SK-N-SH (cell line): ENCODE measurements at regions not wholly inside any gene's neighbourhood (a gene's known extent, or its start where the extent isn't known, plus 50 kb on each side); places are given as distances from the start of the nearest gene placed in this dataset.

Experiments used
- CTCF ChIA-PET: fragments of 300-600, 350-600 bp; formaldehyde crosslinking; extraction: SDS; loops from one replicate; lab custom pipeline; 2021; lab: Yijun Ruan, JAX
- POLR2A ChIA-PET: fragments of 350-600 bp; sonication (Branson Sonifier 250); formaldehyde crosslinking; extraction: SDS; loops from one replicate; lab custom pipeline; 2020; ENCODE audit warnings: antibody characterized with exemption, inconsistent platforms; lab: Yijun Ruan, JAX
- DNase-seq: peaks from one replicate; pipeline ENCODE4 v3.0.0; 2012
- H2AFZ ChIP-seq: fragments of 200-600 bp; sonication (generic); 2 replicates; pipeline ENCODE4 v1.8.1; 2016; ENCODE audit warnings: antibody characterized with exemption, mild to moderate bottlenecking, low read depth
- H3F3A ChIP-seq: fragments of 200-600 bp; sonication (generic); replicated peaks from 2 replicates; pipeline ENCODE3; 2016; ENCODE audit warnings: antibody characterized with exemption, mild to moderate bottlenecking; ENCODE audit not compliant: insufficient read depth
- H3K27ac ChIP-seq, 2 experiments: fragments of 200-500 bp in 1 of 2; fragments of 200-600 bp in 1 of 2; sonication (Bioruptor generic) in 1 of 2; sonication (generic), shearing (Covaris generic) in 1 of 2; 2 replicates each; pipeline versions ENCODE4 v1.5.1 to v1.6.1; 2014 to 2016; ENCODE audit warnings: low read depth in 2 of 2, inconsistent platforms in 1 of 2, low read length in 1 of 2, mild to moderate bottlenecking in 1 of 2, mixed read lengths in 1 of 2
- H3K27me3 ChIP-seq: fragments of 200-600 bp; sonication (generic), shearing (Covaris generic); 2 replicates; pipeline ENCODE4 v1.6.1; 2016; ENCODE audit warnings: mixed run types; ENCODE audit not compliant: insufficient read depth
- H3K36me3 ChIP-seq, 2 experiments: fragments of 200-500 bp in 1 of 2; fragments of 200-600 bp in 1 of 2; sonication (Bioruptor generic) in 1 of 2; sonication (generic) in 1 of 2; replicated peaks in 1 of 2; 2 replicates each; pipeline versions ENCODE3 to v1.5.1; 2014 to 2016; ENCODE audit warnings: low read length in 1 of 2, mild to moderate bottlenecking in 1 of 2; ENCODE audit not compliant: insufficient read depth in 2 of 2, control insufficient read depth in 1 of 2
- H3K4me1 ChIP-seq, 2 experiments: fragments of 200-500 bp in 1 of 2; fragments of 200-600 bp in 1 of 2; sonication (Bioruptor generic) in 1 of 2; sonication (generic), shearing (Covaris generic) in 1 of 2; 2 replicates each; pipeline versions ENCODE4 v1.5.1 to v1.6.1; 2014 to 2016; ENCODE audit warnings: low read depth in 1 of 2, low read length in 1 of 2, mixed run types in 1 of 2; ENCODE audit not compliant: insufficient read depth in 2 of 2, control insufficient read depth in 1 of 2
- H3K4me2 ChIP-seq: fragments of 200-600 bp; sonication (generic), shearing (Covaris generic); 2 replicates; pipeline ENCODE4 v1.6.1; 2017; ENCODE audit warnings: mixed run types
- H3K4me3 ChIP-seq, 2 experiments: fragments of 200-500 bp in 1 of 2; fragments of 200-600 bp in 1 of 2; sonication (Bioruptor generic) in 1 of 2; sonication (generic), shearing (Covaris generic) in 1 of 2; 2 replicates each; pipeline versions ENCODE4 v1.5.1 to v1.8.1; 2014 to 2016; ENCODE audit warnings: low read depth in 2 of 2, inconsistent platforms in 1 of 2, low read length in 1 of 2, mild to moderate bottlenecking in 1 of 2, mixed read lengths in 1 of 2, moderate library complexity in 1 of 2
- H3K79me2 ChIP-seq: fragments of 200-600 bp; sonication (generic); 2 replicates; pipeline ENCODE4 v1.8.1; 2017; ENCODE audit warnings: mild to moderate bottlenecking; ENCODE audit not compliant: insufficient read depth
- H3K9ac ChIP-seq: fragments of 200-600 bp; sonication (generic); 2 replicates; pipeline ENCODE4 v1.6.1; 2017; ENCODE audit warnings: mixed run types
- H3K9me2 ChIP-seq: fragments of 200-600 bp; sonication (generic); 2 replicates; pipeline ENCODE4 v1.6.1; 2017; ENCODE audit warnings: mixed run types
- H3K9me3 ChIP-seq: fragments of 200-600 bp; sonication (generic); 2 replicates; pipeline ENCODE4 v1.6.1; 2017; ENCODE audit warnings: mixed run types, mild to moderate bottlenecking, moderate library complexity
- H4K20me1 ChIP-seq: fragments of 200-600 bp; sonication (generic); 2 replicates; pipeline ENCODE4 v1.6.1; 2017; ENCODE audit warnings: mild to moderate bottlenecking, mixed run types; ENCODE audit not compliant: insufficient read depth
- CTCF ChIP-seq: fragments of 200-600 bp; sonication (generic); IDR thresholded peaks from 2 replicates; pipeline ENCODE4 v1.6.1; 2017; ENCODE audit warnings: antibody characterized with exemption, mild to moderate bottlenecking, moderate library complexity
- EP300 ChIP-seq, 2 experiments: IDR thresholded peaks; 2 replicates each; pipeline versions ENCODE4 v1.4.0 to v1.6.1; 2012; ENCODE audit warnings: borderline replicate concordance in 1 of 2, low read depth in 1 of 2, low read length in 1 of 2
- EZH2phosphoT487 ChIP-seq: fragments of 200-600 bp; sonication (generic); IDR thresholded peaks from 2 replicates; pipeline ENCODE4 v1.6.1; 2017; ENCODE audit warnings: low read depth, mixed run types, mild to moderate bottlenecking, antibody characterized with exemption, moderate library complexity, borderline replicate concordance
- FOXJ3 ChIP-seq: sonication (generic); formaldehyde crosslinking; IDR thresholded peaks from 2 replicates; pipeline ENCODE4 v1.5.1; 2020; ENCODE audit warnings: mild to moderate bottlenecking, missing genetic modification reagents
- FOXM1 ChIP-seq: IDR thresholded peaks from 2 replicates; pipeline ENCODE4 v1.4.0; 2012; ENCODE audit warnings: low read depth, mild to moderate bottlenecking
- GATA2 ChIP-seq: sonication (generic); formaldehyde crosslinking; IDR thresholded peaks from 2 replicates; pipeline ENCODE4 v1.5.0; 2020; ENCODE audit warnings: mild to moderate bottlenecking, missing genetic modification reagents
- JUND ChIP-seq: IDR thresholded peaks from 2 replicates; pipeline ENCODE4 v1.4.0; 2012
- NFIC ChIP-seq: IDR thresholded peaks from 2 replicates; pipeline ENCODE4 v1.4.0; 2012; ENCODE audit warnings: borderline replicate concordance
- NRF1 ChIP-seq: IDR thresholded peaks from 2 replicates; pipeline ENCODE4 v1.6.1; 2012; ENCODE audit warnings: low read depth, mild to moderate bottlenecking, low read length
- PBX3 ChIP-seq: IDR thresholded peaks from 2 replicates; pipeline ENCODE4; 2012
- REST ChIP-seq: IDR thresholded peaks from 2 replicates; pipeline ENCODE4 v1.6.1; 2012; ENCODE audit warnings: mild to moderate bottlenecking, low read depth, low read length, moderate library complexity
- SIN3A ChIP-seq: IDR thresholded peaks from 2 replicates; pipeline ENCODE4 v1.6.1; 2012; ENCODE audit warnings: low read depth, mild to moderate bottlenecking, low read length, moderate library complexity, borderline replicate concordance
- TAF1 ChIP-seq: IDR thresholded peaks from 2 replicates; pipeline ENCODE4 v1.6.1; 2012; ENCODE audit warnings: low read depth, mild to moderate bottlenecking, low read length, moderate library complexity, borderline replicate concordance
- TCF12 ChIP-seq: IDR thresholded peaks from 2 replicates; pipeline ENCODE4 v1.4.0; 2012
- TEAD4 ChIP-seq: IDR thresholded peaks from 2 replicates; pipeline ENCODE4 v1.4.0; 2012; ENCODE audit warnings: mild to moderate bottlenecking, borderline replicate concordance; ENCODE audit not compliant: insufficient read depth
- YY1 ChIP-seq: IDR thresholded peaks from 2 replicates; pipeline ENCODE4 v1.4.0; 2012; ENCODE audit warnings: low read depth, mild to moderate bottlenecking
- WGBS: methylation state at CpG from one replicate; pipeline ENCODE4 v1.1.6; 2017; ENCODE audit warnings: low lambda C conversion rate; 5-methylcytosine and 5-hydroxymethylcytosine counted together

GRCh38 chr2:23128684-23129292, 256.2 kb upstream of the KLHL29 start (continued):
- TF ChIP-seq NFIC (no peak), TCF12 (no peak)
- TF ChIP-seq, all 33 proteins: peak for 0

- Histone ChIP-seq H4K20me1 (no peaks in the 10 kb centered on the region), H3K27me3 (no peaks in the 10 kb centered on the region), H2AFZ (no peak overlapping the region), H3K9me3 (no peaks in the 10 kb centered on the region), H3K4me2 (no peak overlapping the region), H3K36me3 (no peaks in the 10 kb centered on the region), H3K4me3 (no peak overlapping the region), H3K27ac (no peak overlapping the region), H3K4me1 (peaks cover 0 to 7% of the 10 kb centered on the region in 2 experiments; a peak in 1 of 4 replicates), H3K79me2 (no peaks in the 10 kb centered on the region), H3K9ac (no peak overlapping the region), H3K9me2 (no peaks in the 10 kb centered on the region), H3F3A (no peaks in the 10 kb centered on the region)
- ChIA-PET POLR2A (no interaction called here), CTCF (interaction anchor here (1.0 kb wide), 1 partner anchor 32 kb away, joined by 3 read pairs; no protein-coding TSS in a partner anchor)
- WGBS = 17% methylated on average over 4 of the region's 4 CpGs
- TF ChIP-seq SIN3A = no peak
- no peak for TF ChIP-seq PBX3
- no peak for TF ChIP-seq CTCF
- no peak for TF ChIP-seq YY1
- no peak for TF ChIP-seq JUND
- no peak for TF ChIP-seq GATA2 (CRISPR knock-in tag)
- no peak for TF ChIP-seq FOXM1
- no peak for TF ChIP-seq TAF1
- no peak for TF ChIP-seq TEAD4
- TF ChIP-seq FOXJ3 = no peak
- no peak for TF ChIP-seq EP300 (IDR thresholded peaks at IDR 0.05; ENCODE audit: borderline replicate concordance in 1 of 2, low read depth in 1 of 2, low read length in 1 of 2)
- TF ChIP-seq NFIC = no peak
- DNase-seq = no peak
These were observed 253.9 kb upstream of the KLHL29 start for GRCh38 chr2:23131066-23131575.

GRCh38 chr2:23132000-23132399, 253.0 kb upstream of the KLHL29 start:
- no peak overlapping the region for H2AFZ ChIP-seq
- no peaks in the 10 kb centered on the region for H3F3A ChIP-seq
- 43% methylated on average over 2 of the region's 2 CpGs for WGBS
- peaks cover 0 to 7% of the 10 kb centered on the region in 2 experiments; a peak in 1 of 4 replicates for H3K4me1 ChIP-seq
- DNase-seq = no peak
- H3K27ac ChIP-seq = no peak overlapping the region
- H3K79me2 ChIP-seq = no peaks in the 10 kb centered on the region
- H3K4me3 ChIP-seq = no peak overlapping the region
- no peak overlapping the region for H3K4me2 ChIP-seq
- no peak for TF ChIP-seq TCF12
- no peak for TF ChIP-seq EZH2phosphoT487
- TF ChIP-seq PBX3 = no peak
- TF ChIP-seq NRF1 = no peak
- no peak for TF ChIP-seq REST
- ChIA-PET POLR2A (no interaction called here), CTCF (interaction anchor here (0.5 to 1.8 kb wide), 3 partner anchors 12 to 727 kb away, joined by 3 to 7 read pairs (median 3); no protein-coding TSS in a partner anchor)
- no peaks in the 10 kb centered on the region for H4K20me1 ChIP-seq
- H3K9me3 ChIP-seq = no peaks in the 10 kb centered on the region
- no peaks in the 10 kb centered on the region for H3K36me3 ChIP-seq
- H3K9me2 ChIP-seq = no peaks in the 10 kb centered on the region
- H3K9ac ChIP-seq = no peak overlapping the region
- no peaks in the 10 kb centered on the region for H3K27me3 ChIP-seq
